Kidney (tissue), 13 donors: ENCODE measurements at regions not wholly inside any gene's neighbourhood (a gene's known extent, or its start where the extent isn't known, plus 50 kb on each side); places are given as distances from the start of the nearest gene placed in this dataset.

Experiments used
- DNase-seq, 5 donors: peaks; one replicate each; pipeline ENCODE4 v3.0.0-alpha.2; 2013 to 2020
- FAIRE-seq: peaks from 2 replicates; lab custom pipeline; 2012; peaks lifted over from hg19 to GRCh38; lab: Jason Lieb, UNC
- H3K27ac ChIP-seq, 2 donors: one replicate each; pipeline ENCODE4 v1.7.0; 2013; ENCODE audit warnings: low read depth in 2 of 2, low read length in 2 of 2, inconsistent platforms in 1 of 2
- H3K27me3 ChIP-seq: one replicate; pipeline ENCODE4 v1.7.1; 2013; ENCODE audit warnings: low read length, inconsistent platforms; ENCODE audit not compliant: control insufficient read depth, insufficient read depth
- H3K36me3 ChIP-seq, 3 donors: one replicate each; pipeline versions ENCODE4 v1.7.0 to v1.7.1; 2013; ENCODE audit warnings: low read length in 3 of 3, control low read depth in 1 of 3, inconsistent platforms in 1 of 3; ENCODE audit not compliant: insufficient read depth in 3 of 3, control insufficient read depth in 2 of 3
- H3K4me1 ChIP-seq, 3 donors: one replicate each; pipeline versions ENCODE4 v1.7.0 to v1.7.1; 2013; ENCODE audit warnings: low read length in 3 of 3, inconsistent platforms in 1 of 3, low read depth in 1 of 3; ENCODE audit not compliant: control insufficient read depth in 2 of 3, insufficient read depth in 2 of 3
- H3K4me3 ChIP-seq, 3 donors: one replicate each; pipeline versions ENCODE4 v1.7.0 to v1.8.1; 2013; ENCODE audit warnings: low read length in 3 of 3, control low read depth in 1 of 3, inconsistent platforms in 1 of 3
- H3K9ac ChIP-seq, 3 donors: one replicate each; pipeline versions ENCODE4 v1.7.0 to v1.7.1; 2013; ENCODE audit warnings: low read length in 3 of 3, control low read depth in 1 of 3, inconsistent platforms in 1 of 3
- H3K9me3 ChIP-seq, 3 donors: one replicate each; pipeline versions ENCODE4 v1.7.0 to v1.7.1; 2013; ENCODE audit warnings: low read length in 3 of 3, control low read depth in 1 of 3, inconsistent platforms in 1 of 3; ENCODE audit not compliant: control insufficient read depth in 2 of 3, insufficient read depth in 1 of 3
- intact Hi-C: fragments of 100-400 bp; cut with DNase I; formaldehyde crosslinking; loops from one replicate; pipeline ENCODE4 v1.11.1; 2022
- TF ChIP-seq, protein P1 (sequence below): IDR thresholded peaks from 3 replicates; pipeline ENCODE4 v1.5.1; 2012; ENCODE audit warnings: mild to moderate bottlenecking, moderate library complexity, borderline replicate concordance; ENCODE audit not compliant: insufficient read depth; ENCODE audit errors: extremely low read depth
- donor health status: control.
- donor health status: control.
- donor health status: control.
- donor health status: control.
- donor health status: control.
- donor health status: DM: yes; HTN: yes; CAD: no.
- donor health status: Normal renal cell carcinoma (clear cell type).

DNA sequence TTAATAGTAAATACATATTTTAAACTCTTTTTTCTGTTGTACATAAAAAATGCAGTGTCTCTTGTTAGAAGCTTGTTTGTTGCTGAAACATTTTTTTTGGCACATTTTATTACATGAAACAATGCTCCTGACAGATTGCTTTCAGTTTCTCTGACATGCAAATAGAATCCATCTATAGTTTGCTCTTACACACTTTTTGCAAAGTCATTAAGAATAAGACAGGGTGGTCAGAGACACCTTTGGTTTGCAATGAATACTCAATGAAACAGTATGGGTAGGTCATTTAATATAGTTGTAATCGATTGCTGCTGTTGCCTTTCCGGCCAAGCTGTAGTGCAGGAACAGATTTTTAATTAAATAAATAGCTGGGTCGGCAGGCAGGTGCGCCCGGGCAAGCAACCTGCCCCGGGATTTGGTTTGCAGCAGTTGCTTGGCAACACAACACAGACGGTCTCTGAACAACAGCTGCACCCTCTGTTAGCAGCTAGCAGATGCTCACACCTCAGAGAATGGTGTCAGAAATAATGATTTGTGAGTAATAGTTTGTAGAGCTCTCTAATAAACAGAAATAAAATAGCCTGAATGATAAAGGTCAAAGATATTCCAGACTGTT, 115.7 kb upstream of the CACNA2D1 start:
- H3K27ac ChIP-seq: no peak overlapping the region
- H3K9ac ChIP-seq: no peak overlapping the region
- no peaks in the 10 kb centered on the region for H3K27me3 ChIP-seq
- FAIRE-seq (no peak), DNase-seq (peak in 4 of 5 donors; percentile 57 to 76 (median 62))
- intact Hi-C loops: no loop called here
- H3K4me3 ChIP-seq: peak overlapping the region in 2 of 3 donors; percentile 20 to 38
- no peaks in the 10 kb centered on the region for H3K36me3 ChIP-seq
- H3K4me1 ChIP-seq: no peaks in the 10 kb centered on the region
- peaks cover 0 to 5% (median 0%) of the 10 kb centered on the region in 3 donors for H3K9me3 ChIP-seq
- TF ChIP-seq, protein P1, sequence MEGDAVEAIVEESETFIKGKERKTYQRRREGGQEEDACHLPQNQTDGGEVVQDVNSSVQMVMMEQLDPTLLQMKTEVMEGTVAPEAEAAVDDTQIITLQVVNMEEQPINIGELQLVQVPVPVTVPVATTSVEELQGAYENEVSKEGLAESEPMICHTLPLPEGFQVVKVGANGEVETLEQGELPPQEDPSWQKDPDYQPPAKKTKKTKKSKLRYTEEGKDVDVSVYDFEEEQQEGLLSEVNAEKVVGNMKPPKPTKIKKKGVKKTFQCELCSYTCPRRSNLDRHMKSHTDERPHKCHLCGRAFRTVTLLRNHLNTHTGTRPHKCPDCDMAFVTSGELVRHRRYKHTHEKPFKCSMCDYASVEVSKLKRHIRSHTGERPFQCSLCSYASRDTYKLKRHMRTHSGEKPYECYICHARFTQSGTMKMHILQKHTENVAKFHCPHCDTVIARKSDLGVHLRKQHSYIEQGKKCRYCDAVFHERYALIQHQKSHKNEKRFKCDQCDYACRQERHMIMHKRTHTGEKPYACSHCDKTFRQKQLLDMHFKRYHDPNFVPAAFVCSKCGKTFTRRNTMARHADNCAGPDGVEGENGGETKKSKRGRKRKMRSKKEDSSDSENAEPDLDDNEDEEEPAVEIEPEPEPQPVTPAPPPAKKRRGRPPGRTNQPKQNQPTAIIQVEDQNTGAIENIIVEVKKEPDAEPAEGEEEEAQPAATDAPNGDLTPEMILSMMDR: no peak

DNA sequence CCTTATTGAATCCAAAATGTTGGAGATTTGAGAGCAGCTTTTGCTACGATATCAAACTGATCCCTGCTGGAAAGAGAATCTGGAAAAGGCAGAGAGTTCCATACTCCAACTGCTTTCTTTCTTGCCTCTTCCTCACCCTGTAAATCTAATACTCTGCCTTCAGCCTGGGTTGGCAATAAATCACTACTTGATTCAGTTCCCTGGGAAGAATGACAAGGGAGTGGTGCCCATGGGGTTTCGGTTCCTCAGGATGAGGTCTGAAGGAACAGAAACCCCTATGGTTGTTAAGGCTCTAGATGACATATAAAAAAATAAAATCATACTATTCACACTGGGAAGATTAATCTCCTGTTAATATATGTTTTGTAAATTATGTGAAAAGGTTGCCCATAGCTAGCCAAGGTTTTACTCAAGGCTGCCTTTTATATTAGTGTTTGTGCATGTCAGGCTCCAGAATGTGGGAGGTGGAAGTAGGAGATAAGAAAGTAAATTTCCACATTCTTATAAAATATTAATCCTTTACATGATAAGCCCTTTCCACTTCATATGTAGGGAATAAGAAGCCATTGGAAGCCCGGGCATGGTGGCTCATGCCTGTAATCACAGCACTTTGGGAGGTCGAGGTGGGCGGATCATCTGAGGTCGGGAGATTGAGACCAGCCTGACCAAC, 106.2 kb upstream of the CACNA2D1 start:
- TF ChIP-seq, protein P1: no peak
- peaks cover 0 to 3% (median 0%) of the 10 kb centered on the region in 3 donors for H3K9me3 ChIP-seq
- H3K9ac ChIP-seq: no peak overlapping the region
- no peak overlapping the region for H3K27ac ChIP-seq
- H3K27me3 ChIP-seq: no peaks in the 10 kb centered on the region
- DNase-seq (peak in 2 of 5 donors; percentile 2 to 39), FAIRE-seq (no peak)
- H3K4me3 ChIP-seq: no peak overlapping the region
- intact Hi-C loops: no loop called here
- no peaks in the 10 kb centered on the region for H3K4me1 ChIP-seq
- no peaks in the 10 kb centered on the region for H3K36me3 ChIP-seq

GRCh38 chr7:82548141-82548688, 104.6 kb upstream of the CACNA2D1 start:
- no peaks in the 10 kb centered on the region for H3K4me1 ChIP-seq
- FAIRE-seq: no peak
- no peaks in the 10 kb centered on the region for H3K36me3 ChIP-seq
- H3K9ac ChIP-seq: no peak overlapping the region
- intact Hi-C loops: no loop called here
- H3K9me3 ChIP-seq: no peaks in the 10 kb centered on the region
- no peak overlapping the region for H3K4me3 ChIP-seq
- no peak for DNase-seq
- no peak overlapping the region for H3K27ac ChIP-seq
- H3K27me3 ChIP-seq: no peaks in the 10 kb centered on the region
- TF ChIP-seq, protein P1: no peak
